H1 (cell line): ENCODE measurements at regions not wholly inside any gene's neighbourhood (a gene's known extent, or its start where the extent isn't known, plus 50 kb on each side); places are given as distances from the start of the nearest gene placed in this dataset.

Experiments
- CTCF ChIA-PET: fragments of 300-600 bp; sonication (Branson Sonifier 250); formaldehyde crosslinking; loops from one replicate; lab custom pipeline; 2021; ENCODE audit not compliant: partially characterized antibody; lab: Charles Lee
- POLR2A ChIA-PET: fragments of 300-600 bp; sonication (Branson Sonifier 250); formaldehyde crosslinking; loops from one replicate; lab custom pipeline; 2021; ENCODE audit warnings: inconsistent platforms; ENCODE audit not compliant: partially characterized antibody; lab: Charles Lee
- DNase-seq, 2 experiments: peaks; one replicate each; pipeline versions ENCODE4 v3.0.0 to v3.0.0-alpha.2; 2010 to 2022; ENCODE audit warnings: low spot score in 2 of 2, low read depth in 1 of 2, mixed read lengths in 1 of 2
- FAIRE-seq: peaks from 2 replicates; lab custom pipeline; 2011; peaks lifted over from hg19 to GRCh38; lab: Jason Lieb, UNC
- H2AFZ ChIP-seq: 2 replicates; pipeline ENCODE4 v1.8.1; 2012; ENCODE audit warnings: low read length, inconsistent platforms
- H2AK5ac ChIP-seq: 2 replicates; pipeline ENCODE4 v1.6.1; 2013; ENCODE audit warnings: low read depth, low read length
- H2BK120ac ChIP-seq: replicated peaks from 2 replicates; pipeline ENCODE3; 2013; ENCODE audit warnings: low read depth, low read length, inconsistent platforms
- H2BK12ac ChIP-seq: 2 replicates; pipeline ENCODE4 v1.6.1; 2013; ENCODE audit warnings: low read depth, low read length
- H2BK15ac ChIP-seq: 2 replicates; pipeline ENCODE4 v1.6.1; 2013; ENCODE audit warnings: low read length
- H2BK20ac ChIP-seq: 2 replicates; pipeline ENCODE4 v1.6.1; 2013; ENCODE audit warnings: low read length
- H2BK5ac ChIP-seq: 2 replicates; pipeline ENCODE4 v1.6.1; 2013; ENCODE audit warnings: low read depth, low read length
- H3K14ac ChIP-seq: 2 replicates; pipeline ENCODE4 v1.6.1; 2013; ENCODE audit warnings: inconsistent platforms; ENCODE audit not compliant: insufficient read length
- H3K18ac ChIP-seq: 2 replicates; pipeline ENCODE4 v1.6.1; 2013; ENCODE audit warnings: low read length; ENCODE audit errors: extremely low read depth
- H3K23ac ChIP-seq: 2 replicates; pipeline ENCODE4 v1.6.1; 2013; ENCODE audit warnings: inconsistent platforms; ENCODE audit not compliant: insufficient read length
- H3K23me2 ChIP-seq: 2 replicates; pipeline ENCODE4 v1.6.1; 2013; ENCODE audit warnings: low read depth, low read length
- H3K27ac ChIP-seq: 2 replicates; pipeline ENCODE4 v1.6.1; 2011; ENCODE audit warnings: low read depth, low read length, inconsistent platforms
- H3K27me3 ChIP-seq, 4 experiments: replicated peaks in 1 of 4; 1 replicate in 1 of 4; 2 replicates in 3 of 4; pipeline versions ENCODE4 v1.6.1 to v1.8.1; 2011 to 2013; ENCODE audit warnings: low read length in 3 of 4, mild to moderate bottlenecking in 3 of 4, inconsistent platforms in 2 of 4, mixed read lengths in 2 of 4, moderate library complexity in 1 of 4; ENCODE audit not compliant: control insufficient read depth in 3 of 4, insufficient read depth in 3 of 4; ENCODE audit errors: extremely low read depth in 1 of 4
- H3K36me3 ChIP-seq, 4 experiments: 2 replicates each; pipeline versions ENCODE4 v1.6.1 to v1.8.1; 2011 to 2013; ENCODE audit warnings: mild to moderate bottlenecking in 4 of 4, low read length in 3 of 4, moderate library complexity in 2 of 4, control low read depth in 1 of 4, inconsistent platforms in 1 of 4; ENCODE audit not compliant: insufficient read depth in 4 of 4, control insufficient read depth in 2 of 4
- H3K4ac ChIP-seq: replicated peaks from 2 replicates; pipeline ENCODE3; 2013; ENCODE audit warnings: low read length, low read depth, mixed read lengths, inconsistent platforms; ENCODE audit not compliant: insufficient read length
- H3K4me1 ChIP-seq, 4 experiments: replicated peaks in 1 of 4; 1 replicate in 1 of 4; 2 replicates in 3 of 4; pipeline versions ENCODE4 v1.6.1 to v1.8.1; 2011 to 2013; ENCODE audit warnings: low read length in 3 of 4, inconsistent platforms in 2 of 4, mixed read lengths in 1 of 4; ENCODE audit not compliant: insufficient read depth in 4 of 4, control insufficient read depth in 3 of 4
- H3K4me2 ChIP-seq, 2 experiments: 2 replicates each; pipeline versions ENCODE4 v1.6.1 to v1.8.1; 2011 to 2013; ENCODE audit warnings: low read depth in 2 of 2, low read length in 2 of 2, control low read depth in 1 of 2, inconsistent platforms in 1 of 2, mild to moderate bottlenecking in 1 of 2; ENCODE audit not compliant: insufficient read depth in 1 of 2
- H3K4me3 ChIP-seq, 4 experiments: fragments of 200-600, 300-600 bp in 1 of 4; sonication (generic), shearing (Covaris generic), sonication (Bioruptor Twin) in 1 of 4; 2 replicates each; pipeline versions ENCODE4 v1.5.1 to v1.8.1; 2011 to 2016; ENCODE audit warnings: low read length in 4 of 4, low read depth in 3 of 4, control low read depth in 2 of 4, inconsistent platforms in 2 of 4, mild to moderate bottlenecking in 2 of 4, mixed read lengths in 1 of 4, moderate library complexity in 1 of 4; ENCODE audit not compliant: insufficient read depth in 2 of 4; ENCODE audit errors: extremely low read depth in 1 of 4
- H3K56ac ChIP-seq: replicated peaks from 2 replicates; pipeline ENCODE3; 2013; ENCODE audit warnings: low read depth, mild to moderate bottlenecking, mixed read lengths, low read length, inconsistent platforms; ENCODE audit not compliant: insufficient read length
- H3K79me1 ChIP-seq: 2 replicates; pipeline ENCODE4 v1.6.1; 2013; ENCODE audit warnings: low read depth, low read length, control low read depth
- H3K79me2 ChIP-seq, 2 experiments: 2 replicates each; pipeline versions ENCODE4 v1.6.1 to v1.8.1; 2012 to 2013; ENCODE audit warnings: low read length in 2 of 2, mild to moderate bottlenecking in 2 of 2, inconsistent platforms in 1 of 2; ENCODE audit not compliant: insufficient read depth in 2 of 2, control insufficient read depth in 1 of 2
- H3K9ac ChIP-seq, 4 experiments: replicated peaks in 1 of 4; 1 replicate in 1 of 4; 2 replicates in 3 of 4; pipeline versions ENCODE4 v1.6.1 to v1.8.1; 2011 to 2013; ENCODE audit warnings: low read depth in 3 of 4, low read length in 3 of 4, control low read depth in 2 of 4, mild to moderate bottlenecking in 2 of 4, moderate library complexity in 2 of 4, inconsistent platforms in 1 of 4; ENCODE audit errors: extremely low read depth in 1 of 4
- H3K9me3 ChIP-seq, 2 experiments: 2 replicates each; pipeline versions ENCODE4 v1.6.1 to v1.8.1; 2012 to 2013; ENCODE audit warnings: mild to moderate bottlenecking in 2 of 2, moderate library complexity in 2 of 2, control low read depth in 1 of 2, inconsistent platforms in 1 of 2, low read depth in 1 of 2, low read length in 1 of 2, mixed read lengths in 1 of 2; ENCODE audit not compliant: insufficient read depth in 2 of 2
- H4K20me1 ChIP-seq, 2 experiments: replicated peaks in 1 of 2; 2 replicates each; pipeline versions ENCODE3 to v1.8.1; 2011 to 2013; ENCODE audit warnings: inconsistent platforms in 2 of 2, low read length in 2 of 2, mild to moderate bottlenecking in 1 of 2; ENCODE audit not compliant: insufficient read depth in 2 of 2, control insufficient read depth in 1 of 2
- H4K5ac ChIP-seq: 2 replicates; pipeline ENCODE4 v1.6.1; 2013; ENCODE audit warnings: low read length, low read depth, mixed read lengths, inconsistent platforms; ENCODE audit not compliant: insufficient read length
- H4K8ac ChIP-seq: 2 replicates; pipeline ENCODE4 v1.8.0; 2013; ENCODE audit warnings: mild to moderate bottlenecking, moderate library complexity, low read length, inconsistent platforms; ENCODE audit not compliant: insufficient read depth; ENCODE audit errors: extremely low read depth
- H4K91ac ChIP-seq: replicated peaks from 2 replicates; pipeline ENCODE3; 2013; ENCODE audit warnings: low read length, mixed read lengths, inconsistent platforms; ENCODE audit not compliant: insufficient read length
- ATF2 ChIP-seq: IDR thresholded peaks from 2 replicates; pipeline ENCODE4 v1.6.1; 2012; ENCODE audit warnings: low read length, inconsistent platforms
- BRCA1 ChIP-seq: IDR thresholded peaks from 2 replicates; pipeline ENCODE4 v1.6.1; 2012; ENCODE audit warnings: low read depth, low read length, improper control_type of control experiment
- CEBPB ChIP-seq: IDR thresholded peaks from 2 replicates; pipeline ENCODE4 v1.6.1; 2012; ENCODE audit warnings: low read depth, low read length
- CHD1 ChIP-seq: IDR thresholded peaks from 2 replicates; pipeline ENCODE4 v1.6.1; 2012; ENCODE audit warnings: low read depth, low read length, improper control_type of control experiment
- CREB1 ChIP-seq: IDR thresholded peaks from 2 replicates; pipeline ENCODE4 v1.6.1; 2012; ENCODE audit warnings: inconsistent platforms
- HDAC2 ChIP-seq, 2 experiments: fragments of 300-600 bp in 1 of 2; sonication (generic) in 1 of 2; IDR thresholded peaks; 2 replicates each; pipeline ENCODE4 v1.6.1; 2011 to 2012; ENCODE audit warnings: low read depth in 2 of 2, low read length in 2 of 2, mild to moderate bottlenecking in 2 of 2, moderate library complexity in 2 of 2, borderline replicate concordance in 1 of 2, inconsistent platforms in 1 of 2
- MAX ChIP-seq: IDR thresholded peaks from 2 replicates; pipeline ENCODE4 v1.6.1; 2012; ENCODE audit warnings: inconsistent platforms
- NANOG ChIP-seq: IDR thresholded peaks from 2 replicates; pipeline ENCODE4 v1.6.1; 2011; ENCODE audit warnings: low read length, low read depth, mild to moderate bottlenecking, inconsistent platforms; ENCODE audit not compliant: insufficient read depth, poor library complexity, severe bottlenecking
- RAD21 ChIP-seq, 2 experiments: IDR thresholded peaks in 1 of 2; conservative IDR thresholded peaks in 1 of 2; 2 replicates each; pipeline ENCODE4 v1.6.1; 2011; ENCODE audit warnings: low read depth in 2 of 2, low read length in 2 of 2, improper control_type of control experiment in 1 of 2, inconsistent platforms in 1 of 2, mild to moderate bottlenecking in 1 of 2, moderate library complexity in 1 of 2
- RBBP5 ChIP-seq: IDR thresholded peaks from 2 replicates; pipeline ENCODE4 v1.7.1; 2012; ENCODE audit warnings: low read depth, mild to moderate bottlenecking, inconsistent platforms, low read length, moderate library complexity, borderline replicate concordance
- SIN3A ChIP-seq, 2 experiments: IDR thresholded peaks in 1 of 2; conservative IDR thresholded peaks in 1 of 2; 2 replicates each; pipeline ENCODE4 v1.6.1; 2011 to 2012; ENCODE audit warnings: low read length in 2 of 2, improper control_type of control experiment in 1 of 2, low read depth in 1 of 2, mild to moderate bottlenecking in 1 of 2
- SIRT6 ChIP-seq: IDR thresholded peaks from one replicate; pipeline ENCODE4 v1.7.1; 2012; ENCODE audit warnings: low read length, inconsistent platforms
- SP1 ChIP-seq: IDR thresholded peaks from 2 replicates; pipeline ENCODE4 v1.6.1; 2011; ENCODE audit warnings: low read depth, low read length
- TAF7 ChIP-seq: optimal IDR thresholded peaks from 2 replicates; pipeline ENCODE3; 2011; ENCODE audit warnings: low read depth, mild to moderate bottlenecking, inconsistent platforms, low read length, moderate library complexity, borderline replicate concordance

GRCh38 chr6:74096329-74096728 lies 400.3 kb downstream of the CD109 start:
- Histone ChIP-seq H4K8ac (no peak overlapping the region), H4K20me1 (no peaks in the 10 kb centered on the region), H3K14ac (no peak overlapping the region), H3K23ac (no peak overlapping the region), H3K9ac (no peak overlapping the region), H3K27ac (no peak overlapping the region), H3K79me1 (no peaks in the 10 kb centered on the region), H4K91ac (no peak overlapping the region), H3K9me3 (no peaks in the 10 kb centered on the region), H3K56ac (no peak overlapping the region), H3K4me2 (no peak overlapping the region), H3K27me3 (no peaks in the 10 kb centered on the region), H2BK120ac (no peak overlapping the region), H3K36me3 (no peaks in the 10 kb centered on the region), H3K4me3 (no peak overlapping the region), H3K23me2 (no peaks in the 10 kb centered on the region), H3K4ac (no peak overlapping the region), H3K79me2 (no peaks in the 10 kb centered on the region), H2BK15ac (no peak overlapping the region), H3K4me1 (no peaks in the 10 kb centered on the region), H4K5ac (no peak overlapping the region), H2AK5ac (no peak overlapping the region), H2BK20ac (no peak overlapping the region), H3K18ac (no peak overlapping the region), H2AFZ (no peak overlapping the region), H2BK5ac (no peak overlapping the region), H2BK12ac (no peak overlapping the region)
- POLR2A ChIA-PET: no interaction called here
- CTCF ChIA-PET: interaction anchor here (1.0 to 1.3 kb wide), 2 partner anchors 18 to 479 kb away, joined by 3 to 5 read pairs; no protein-coding TSS in a partner anchor
- FAIRE-seq (no peak), DNase-seq (no peak)
- TF ChIP-seq ATF2 (no peak), CREB1 (no peak), SIN3A (conservative IDR thresholded peaks at IDR 0.05 in 1 of 2, IDR thresholded peaks at IDR 0.05 in 1 of 2; ENCODE audit: low read depth in 1 of 2, low read length in 2 of 2) (no peak), CHD1 (no peak), CEBPB (no peak), MAX (no peak), SIRT6 (no peak), RBBP5 (no peak), HDAC2 (IDR thresholded peaks at IDR 0.05; ENCODE audit: borderline replicate concordance in 1 of 2, low read depth in 2 of 2, low read length in 2 of 2) (no peak), NANOG (no peak), RAD21 (IDR thresholded peaks at IDR 0.05 in 1 of 2, conservative IDR thresholded peaks at IDR 0.05 in 1 of 2; ENCODE audit: low read depth in 2 of 2, low read length in 2 of 2) (no peak), BRCA1 (no peak), SP1 (no peak), TAF7 (no peak)
